HG03565 (cell line): ENCODE measurements at regions not wholly inside any gene's neighbourhood (a gene's known extent, or its start where the extent isn't known, plus 50 kb on each side); places are given as distances from the start of the nearest gene placed in this dataset.

Experiments
- ATAC-seq: cut with Tn5 transposase; IDR thresholded peaks from one replicate; pipeline ENCODE4 v1.9.1; 2021; ENCODE audit warnings: mild to moderate bottlenecking, moderate library complexity; ENCODE audit not compliant: unreplicated experiment

- ATAC-seq = no peak
These were observed 1272.6 kb downstream of the AACS start for GRCh38 chr12:126337556-126338441.

- no peak for ATAC-seq
These were observed 1277.6 kb downstream of the AACS start for GRCh38 chr12:126342866-126343265.

- no peak for ATAC-seq
These were observed 1278.1 kb downstream of the AACS start for GRCh38 chr12:126343321-126343720.

- ATAC-seq = no peak
These were observed 1280.9 kb downstream of the AACS start for GRCh38 chr12:126346087-126346486.

GRCh38 chr12:126347421-126347820 lies 1282.2 kb downstream of the AACS start:
- no peak for ATAC-seq

- ATAC-seq = no peak
These were observed 1284.1 kb downstream of the AACS start for GRCh38 chr12:126349383-126349782.

GRCh38 chr12:126353604-126354003 lies 1288.4 kb downstream of the AACS start:
- no peak for ATAC-seq

- ATAC-seq = no peak
These were observed 1289.4 kb downstream of the AACS start for GRCh38 chr12:126354633-126355032.

- no peak for ATAC-seq
These were observed 1290.1 kb downstream of the AACS start for GRCh38 chr12:126355346-126355745.

GRCh38 chr12:126358806-126359205 lies 1293.6 kb downstream of the AACS start:
- no peak for ATAC-seq

GRCh38 chr12:126359216-126359615 lies 1294.0 kb downstream of the AACS start:
- ATAC-seq = no peak

GRCh38 chr12:126361804-126362203 lies 1296.6 kb downstream of the AACS start:
- no peak for ATAC-seq

GRCh38 chr12:126362493-126362892 lies 1297.3 kb downstream of the AACS start:
- ATAC-seq = no peak

GRCh38 chr12:126362964-126363363 lies 1297.7 kb downstream of the AACS start:
- no peak for ATAC-seq

GRCh38 chr12:126369487-126370463 lies 1304.5 kb downstream of the AACS start:
- no peak for ATAC-seq

- ATAC-seq = no peak
These were observed 1318.3 kb downstream of the AACS start for GRCh38 chr12:126383506-126383905.

- ATAC-seq = no peak
These were observed 1318.9 kb downstream of the AACS start for GRCh38 chr12:126384026-126384564.

GRCh38 chr12:126385785-126386184 lies 1320.5 kb downstream of the AACS start:
- no peak for ATAC-seq

- ATAC-seq = no peak
These were observed 1324.1 kb downstream of the AACS start for GRCh38 chr12:126389220-126389841.

- no peak for ATAC-seq
These were observed 1324.7 kb downstream of the AACS start for GRCh38 chr12:126389961-126390360.
